ENCODE measurements at regions not wholly inside any gene's neighbourhood (a gene's known extent, or its start where the extent isn't known, plus 50 kb on each side); places are given as distances from the start of the nearest gene placed in this dataset.

DNA sequence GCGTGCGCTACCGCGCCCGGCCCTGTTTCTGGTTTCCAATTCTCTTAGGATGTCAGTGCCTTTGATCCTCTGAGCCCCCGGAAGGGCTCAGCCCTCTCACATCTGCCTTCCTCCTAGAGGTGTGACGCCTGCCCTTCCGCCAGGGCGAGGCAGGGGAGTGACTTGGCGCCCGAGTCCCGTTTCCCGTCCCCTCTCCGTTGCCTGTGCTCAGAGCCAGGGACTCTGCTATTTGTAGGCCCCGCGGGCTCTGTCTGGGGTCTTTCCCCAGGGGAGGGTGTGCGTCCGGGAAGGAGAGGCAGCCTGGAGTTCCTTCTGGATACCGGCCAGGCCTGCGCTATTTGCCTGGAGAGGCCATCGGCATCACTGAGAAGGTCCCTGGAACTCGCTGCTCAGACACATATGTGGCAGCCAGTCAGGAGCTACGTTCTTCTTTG, 103.7 kb upstream of the TAF1B start:
- TF ChIP-seq FOXM1 (IDR thresholded peaks at IDR 0.05; ENCODE audit: borderline replicate concordance) (no peak), TARDBP (IDR thresholded peaks at IDR 0.05) (no peak), L3MBTL2 (conservative IDR thresholded peaks at IDR 0.05) (no peak), NFRKB (IDR thresholded peaks at IDR 0.05) (no peak), CTBP1 (IDR thresholded peaks at IDR 0.05; ENCODE audit: borderline replicate concordance) (no peak), BHLHE40 (IDR thresholded peaks at IDR 0.05; ENCODE audit: borderline replicate concordance) (no peak), SUZ12 (IDR thresholded peaks at IDR 0.05) (no peak)

Data from HEK293T (cell line).